H1 (cell line): ENCODE measurements at regions not wholly inside any gene's neighbourhood (a gene's known extent, or its start where the extent isn't known, plus 50 kb on each side); places are given as distances from the start of the nearest gene placed in this dataset.

ENCODE experiments used
- CTCF ChIA-PET: fragments of 300-600 bp; sonication (Branson Sonifier 250); formaldehyde crosslinking; loops from one replicate; lab custom pipeline; 2021; ENCODE audit not compliant: partially characterized antibody; lab: Charles Lee
- POLR2A ChIA-PET: fragments of 300-600 bp; sonication (Branson Sonifier 250); formaldehyde crosslinking; loops from one replicate; lab custom pipeline; 2021; ENCODE audit warnings: inconsistent platforms; ENCODE audit not compliant: partially characterized antibody; lab: Charles Lee
- DNase-seq, 2 experiments: peaks; one replicate each; pipeline versions ENCODE4 v3.0.0 to v3.0.0-alpha.2; 2010 to 2022; ENCODE audit warnings: low spot score in 2 of 2, low read depth in 1 of 2, mixed read lengths in 1 of 2
- FAIRE-seq: peaks from 2 replicates; lab custom pipeline; 2011; peaks lifted over from hg19 to GRCh38; lab: Jason Lieb, UNC
- H2AFZ ChIP-seq: 2 replicates; pipeline ENCODE4 v1.8.1; 2012; ENCODE audit warnings: low read length, inconsistent platforms
- H2AK5ac ChIP-seq: 2 replicates; pipeline ENCODE4 v1.6.1; 2013; ENCODE audit warnings: low read depth, low read length
- H2BK120ac ChIP-seq: replicated peaks from 2 replicates; pipeline ENCODE3; 2013; ENCODE audit warnings: low read depth, low read length, inconsistent platforms
- H2BK12ac ChIP-seq: 2 replicates; pipeline ENCODE4 v1.6.1; 2013; ENCODE audit warnings: low read depth, low read length
- H2BK15ac ChIP-seq: 2 replicates; pipeline ENCODE4 v1.6.1; 2013; ENCODE audit warnings: low read length
- H2BK20ac ChIP-seq: 2 replicates; pipeline ENCODE4 v1.6.1; 2013; ENCODE audit warnings: low read length
- H2BK5ac ChIP-seq: 2 replicates; pipeline ENCODE4 v1.6.1; 2013; ENCODE audit warnings: low read depth, low read length
- H3K14ac ChIP-seq: 2 replicates; pipeline ENCODE4 v1.6.1; 2013; ENCODE audit warnings: inconsistent platforms; ENCODE audit not compliant: insufficient read length
- H3K18ac ChIP-seq: 2 replicates; pipeline ENCODE4 v1.6.1; 2013; ENCODE audit warnings: low read length; ENCODE audit errors: extremely low read depth
- H3K23ac ChIP-seq: 2 replicates; pipeline ENCODE4 v1.6.1; 2013; ENCODE audit warnings: inconsistent platforms; ENCODE audit not compliant: insufficient read length
- H3K23me2 ChIP-seq: 2 replicates; pipeline ENCODE4 v1.6.1; 2013; ENCODE audit warnings: low read depth, low read length
- H3K27ac ChIP-seq: 2 replicates; pipeline ENCODE4 v1.6.1; 2011; ENCODE audit warnings: low read depth, low read length, inconsistent platforms
- H3K27me3 ChIP-seq, 4 experiments: replicated peaks in 1 of 4; 1 replicate in 1 of 4; 2 replicates in 3 of 4; pipeline versions ENCODE4 v1.6.1 to v1.8.1; 2011 to 2013; ENCODE audit warnings: low read length in 3 of 4, mild to moderate bottlenecking in 3 of 4, inconsistent platforms in 2 of 4, mixed read lengths in 2 of 4, moderate library complexity in 1 of 4; ENCODE audit not compliant: control insufficient read depth in 3 of 4, insufficient read depth in 3 of 4; ENCODE audit errors: extremely low read depth in 1 of 4
- H3K36me3 ChIP-seq, 4 experiments: 2 replicates each; pipeline versions ENCODE4 v1.6.1 to v1.8.1; 2011 to 2013; ENCODE audit warnings: mild to moderate bottlenecking in 4 of 4, low read length in 3 of 4, moderate library complexity in 2 of 4, control low read depth in 1 of 4, inconsistent platforms in 1 of 4; ENCODE audit not compliant: insufficient read depth in 4 of 4, control insufficient read depth in 2 of 4
- H3K4ac ChIP-seq: replicated peaks from 2 replicates; pipeline ENCODE3; 2013; ENCODE audit warnings: low read length, low read depth, mixed read lengths, inconsistent platforms; ENCODE audit not compliant: insufficient read length
- H3K4me1 ChIP-seq, 4 experiments: replicated peaks in 1 of 4; 1 replicate in 1 of 4; 2 replicates in 3 of 4; pipeline versions ENCODE4 v1.6.1 to v1.8.1; 2011 to 2013; ENCODE audit warnings: low read length in 3 of 4, inconsistent platforms in 2 of 4, mixed read lengths in 1 of 4; ENCODE audit not compliant: insufficient read depth in 4 of 4, control insufficient read depth in 3 of 4
- H3K4me2 ChIP-seq, 2 experiments: 2 replicates each; pipeline versions ENCODE4 v1.6.1 to v1.8.1; 2011 to 2013; ENCODE audit warnings: low read depth in 2 of 2, low read length in 2 of 2, control low read depth in 1 of 2, inconsistent platforms in 1 of 2, mild to moderate bottlenecking in 1 of 2; ENCODE audit not compliant: insufficient read depth in 1 of 2
- H3K4me3 ChIP-seq, 4 experiments: fragments of 200-600, 300-600 bp in 1 of 4; sonication (generic), shearing (Covaris generic), sonication (Bioruptor Twin) in 1 of 4; 2 replicates each; pipeline versions ENCODE4 v1.5.1 to v1.8.1; 2011 to 2016; ENCODE audit warnings: low read length in 4 of 4, low read depth in 3 of 4, control low read depth in 2 of 4, inconsistent platforms in 2 of 4, mild to moderate bottlenecking in 2 of 4, mixed read lengths in 1 of 4, moderate library complexity in 1 of 4; ENCODE audit not compliant: insufficient read depth in 2 of 4; ENCODE audit errors: extremely low read depth in 1 of 4
- H3K56ac ChIP-seq: replicated peaks from 2 replicates; pipeline ENCODE3; 2013; ENCODE audit warnings: low read depth, mild to moderate bottlenecking, mixed read lengths, low read length, inconsistent platforms; ENCODE audit not compliant: insufficient read length
- H3K79me1 ChIP-seq: 2 replicates; pipeline ENCODE4 v1.6.1; 2013; ENCODE audit warnings: low read depth, low read length, control low read depth
- H3K79me2 ChIP-seq, 2 experiments: 2 replicates each; pipeline versions ENCODE4 v1.6.1 to v1.8.1; 2012 to 2013; ENCODE audit warnings: low read length in 2 of 2, mild to moderate bottlenecking in 2 of 2, inconsistent platforms in 1 of 2; ENCODE audit not compliant: insufficient read depth in 2 of 2, control insufficient read depth in 1 of 2
- H3K9ac ChIP-seq, 4 experiments: replicated peaks in 1 of 4; 1 replicate in 1 of 4; 2 replicates in 3 of 4; pipeline versions ENCODE4 v1.6.1 to v1.8.1; 2011 to 2013; ENCODE audit warnings: low read depth in 3 of 4, low read length in 3 of 4, control low read depth in 2 of 4, mild to moderate bottlenecking in 2 of 4, moderate library complexity in 2 of 4, inconsistent platforms in 1 of 4; ENCODE audit errors: extremely low read depth in 1 of 4
- H3K9me3 ChIP-seq, 2 experiments: 2 replicates each; pipeline versions ENCODE4 v1.6.1 to v1.8.1; 2012 to 2013; ENCODE audit warnings: mild to moderate bottlenecking in 2 of 2, moderate library complexity in 2 of 2, control low read depth in 1 of 2, inconsistent platforms in 1 of 2, low read depth in 1 of 2, low read length in 1 of 2, mixed read lengths in 1 of 2; ENCODE audit not compliant: insufficient read depth in 2 of 2
- H4K20me1 ChIP-seq, 2 experiments: replicated peaks in 1 of 2; 2 replicates each; pipeline versions ENCODE3 to v1.8.1; 2011 to 2013; ENCODE audit warnings: inconsistent platforms in 2 of 2, low read length in 2 of 2, mild to moderate bottlenecking in 1 of 2; ENCODE audit not compliant: insufficient read depth in 2 of 2, control insufficient read depth in 1 of 2
- H4K5ac ChIP-seq: 2 replicates; pipeline ENCODE4 v1.6.1; 2013; ENCODE audit warnings: low read length, low read depth, mixed read lengths, inconsistent platforms; ENCODE audit not compliant: insufficient read length
- H4K8ac ChIP-seq: 2 replicates; pipeline ENCODE4 v1.8.0; 2013; ENCODE audit warnings: mild to moderate bottlenecking, moderate library complexity, low read length, inconsistent platforms; ENCODE audit not compliant: insufficient read depth; ENCODE audit errors: extremely low read depth
- H4K91ac ChIP-seq: replicated peaks from 2 replicates; pipeline ENCODE3; 2013; ENCODE audit warnings: low read length, mixed read lengths, inconsistent platforms; ENCODE audit not compliant: insufficient read length
- ASH2L ChIP-seq: fragments of 200-600, 300-600 bp; sonication (generic); IDR thresholded peaks from one replicate; pipeline ENCODE4 v1.7.1; 2017; ENCODE audit warnings: low read length
- CBX5 ChIP-seq: fragments of 300-800, 300-1000 bp; sonication (generic); IDR thresholded peaks from 2 replicates; pipeline ENCODE4 v1.7.1; 2016; ENCODE audit warnings: antibody characterized with exemption, low read length, low read depth
- EP300 ChIP-seq, 2 experiments: IDR thresholded peaks; 1 replicate in 1 of 2; 2 replicates in 1 of 2; pipeline ENCODE4 v1.6.1; 2011 to 2012; ENCODE audit warnings: low read depth in 2 of 2, low read length in 2 of 2, mild to moderate bottlenecking in 2 of 2, borderline replicate concordance in 1 of 2, inconsistent platforms in 1 of 2, moderate library complexity in 1 of 2
- GTF2F1 ChIP-seq: IDR thresholded peaks from 2 replicates; pipeline ENCODE4 v1.6.1; 2012; ENCODE audit warnings: low read depth, low read length, improper control_type of control experiment, borderline replicate concordance
- JUND ChIP-seq: IDR thresholded peaks from 2 replicates; pipeline ENCODE4 v1.6.1; 2011; ENCODE audit warnings: mild to moderate bottlenecking, improper control_type of control experiment, low read length
- NANOG ChIP-seq: IDR thresholded peaks from 2 replicates; pipeline ENCODE4 v1.6.1; 2011; ENCODE audit warnings: low read length, low read depth, mild to moderate bottlenecking, inconsistent platforms; ENCODE audit not compliant: insufficient read depth, poor library complexity, severe bottlenecking
- RBBP5 ChIP-seq: IDR thresholded peaks from 2 replicates; pipeline ENCODE4 v1.7.1; 2012; ENCODE audit warnings: low read depth, mild to moderate bottlenecking, inconsistent platforms, low read length, moderate library complexity, borderline replicate concordance
- RXRA ChIP-seq: IDR thresholded peaks from 2 replicates; pipeline ENCODE4 v1.6.1; 2011; ENCODE audit warnings: low read depth, mild to moderate bottlenecking, low read length, moderate library complexity; ENCODE audit not compliant: insufficient read depth
- SP4 ChIP-seq: IDR thresholded peaks from 2 replicates; pipeline ENCODE4 v1.6.1; 2012; ENCODE audit warnings: low read length, inconsistent platforms
- TAF7 ChIP-seq: optimal IDR thresholded peaks from 2 replicates; pipeline ENCODE3; 2011; ENCODE audit warnings: low read depth, mild to moderate bottlenecking, inconsistent platforms, low read length, moderate library complexity, borderline replicate concordance
- TBP ChIP-seq: IDR thresholded peaks from 2 replicates; pipeline ENCODE4 v1.6.1; 2011; ENCODE audit warnings: low read depth, low read length, improper control_type of control experiment
- TCF12 ChIP-seq: IDR thresholded peaks from 2 replicates; pipeline ENCODE4 v1.6.1; 2011; ENCODE audit warnings: low read depth, mild to moderate bottlenecking, low read length
- TEAD4 ChIP-seq: IDR thresholded peaks from 2 replicates; pipeline ENCODE4 v1.6.1; 2012; ENCODE audit warnings: low read depth, low read length, inconsistent platforms, mixed read lengths
- ZNF274 ChIP-seq: IDR thresholded peaks from 2 replicates; pipeline ENCODE4 v1.7.0; 2012; ENCODE audit warnings: low read length, borderline replicate concordance; ENCODE audit errors: extremely low read depth
- WGBS, 2 experiments: shearing (Covaris generic) in 1 of 2; methylation state at CpG; one replicate each; pipeline versions ENCODE4 v1.1.6 to v1.1.7; 2013 to 2015; ENCODE audit warnings: low lambda C conversion rate in 2 of 2, mixed read lengths in 2 of 2, inconsistent platforms in 1 of 2, low coverage in 1 of 2, missing lambda C conversion rate in 1 of 2; ENCODE audit not compliant: insufficient replicate concordance in 2 of 2, insufficient coverage in 1 of 2, insufficient read length in 1 of 2; ENCODE audit errors: extremely low coverage in 1 of 2, missing lambda C conversion rate in 1 of 2; 5-methylcytosine and 5-hydroxymethylcytosine counted together

GRCh38 chr4:85029453-85029852, 63.0 kb upstream of the WDFY3 start:
- TF ChIP-seq TAF7 (no peak), NANOG (no peak), TCF12 (no peak), EP300 (IDR thresholded peaks at IDR 0.05; ENCODE audit: borderline replicate concordance in 1 of 2, low read depth in 2 of 2, low read length in 2 of 2) (no peak), JUND (no peak), GTF2F1 (no peak), RBBP5 (no peak), ASH2L (no peak), RXRA (no peak), ZNF274 (no peak), SP4 (no peak), TBP (no peak), CBX5 (no peak), TEAD4 (no peak)
- TF ChIP-seq, all 59 proteins: peak for 0
- H4K5ac ChIP-seq = no peak overlapping the region
- H3K23ac ChIP-seq = no peak overlapping the region
- H2BK12ac ChIP-seq = no peak overlapping the region
- no peak overlapping the region for H3K14ac ChIP-seq
- no peak overlapping the region for H4K8ac ChIP-seq
- H3K4me1 ChIP-seq = no peaks in the 10 kb centered on the region
- H3K18ac ChIP-seq = no peak overlapping the region
- H3K27me3 ChIP-seq = peaks cover 0 to under 1% (median 0%) of the 10 kb centered on the region in 4 experiments; a peak in 1 of 7 replicates
- no peak for FAIRE-seq
- H2BK120ac ChIP-seq = no peak overlapping the region
- H3K9ac ChIP-seq = no peak overlapping the region
- H3K27ac ChIP-seq = no peak overlapping the region
- DNase-seq = no peak
- H3K9me3 ChIP-seq = peaks cover 15 to 17% of the 10 kb centered on the region in 2 experiments
- no peaks in the 10 kb centered on the region for H3K79me2 ChIP-seq
- 90% methylated on average over 4 of the region's 4 CpGs; no CpG with 5 or more reads in 1 of the 2 experiments for WGBS, 2 experiments
- no peaks in the 10 kb centered on the region for H3K79me1 ChIP-seq
- no peak overlapping the region for H2AK5ac ChIP-seq
- no peak overlapping the region for H4K91ac ChIP-seq
- no peak overlapping the region for H2BK5ac ChIP-seq
- H3K4ac ChIP-seq = no peak overlapping the region
- H3K56ac ChIP-seq = no peak overlapping the region
- no peak overlapping the region for H3K4me2 ChIP-seq
- H3K36me3 ChIP-seq = no peaks in the 10 kb centered on the region; a peak in 1 of 8 replicates
- H3K23me2 ChIP-seq = no peaks in the 10 kb centered on the region; the same call in 1 of the 2 replicates
- CTCF ChIA-PET = no interaction called here
- H2BK15ac ChIP-seq = no peak overlapping the region
- no peak overlapping the region for H3K4me3 ChIP-seq
- H2BK20ac ChIP-seq = no peak overlapping the region
- no peak overlapping the region for H2AFZ ChIP-seq
- POLR2A ChIA-PET = no interaction called here
- no peaks in the 10 kb centered on the region for H4K20me1 ChIP-seq
